BLaER1 treated with 17β-estradiol and CSF1 and Interleukin-3, amounts not matched to agents 10 nM and 100 nM (cell line): ENCODE measurements at regions not wholly inside any gene's neighbourhood (a gene's known extent, or its start where the extent isn't known, plus 50 kb on each side); places are given as distances from the start of the nearest gene placed in this dataset.

Experiments used
- H3K27ac ChIP-seq, 11 experiments: shearing (Covaris generic); formaldehyde crosslinking; 2 replicates each; pipeline ENCODE4 v1.8.1; 2022
- H3K27me3 ChIP-seq, 11 experiments: shearing (Covaris generic); formaldehyde crosslinking; 2 replicates each; pipeline ENCODE4 v1.8.1; 2022
- H3K36me3 ChIP-seq, 11 experiments: shearing (Covaris generic); formaldehyde crosslinking; 2 replicates each; pipeline ENCODE4 v1.8.1; 2022
- H3K4me1 ChIP-seq, 10 experiments: shearing (Covaris generic); formaldehyde crosslinking; 2 replicates each; pipeline ENCODE4 v1.8.1; 2022
- H3K4me2 ChIP-seq, 11 experiments: shearing (Covaris generic); formaldehyde crosslinking; 2 replicates each; pipeline ENCODE4 v1.8.1; 2022
- H3K4me3 ChIP-seq, 10 experiments: shearing (Covaris generic); formaldehyde crosslinking; 2 replicates each; pipeline ENCODE4 v1.8.1; 2022
- H3K9ac ChIP-seq, 11 experiments: shearing (Covaris generic); formaldehyde crosslinking; 2 replicates each; pipeline ENCODE4 v1.8.1; 2022
- H3K9me3 ChIP-seq, 11 experiments: shearing (Covaris generic); formaldehyde crosslinking; replicated peaks in 1 of 11; 2 replicates each; pipeline ENCODE4 v1.8.1; 2022
- H4K20me1 ChIP-seq, 11 experiments: shearing (Covaris generic); formaldehyde crosslinking; 2 replicates each; pipeline ENCODE4 v1.8.1; 2022
- Cebpa-rat ChIP-seq, 11 experiments: shearing (Covaris generic); IDR thresholded peaks; 2 replicates each; pipeline ENCODE4 v1.8.1; 2022

DNA sequence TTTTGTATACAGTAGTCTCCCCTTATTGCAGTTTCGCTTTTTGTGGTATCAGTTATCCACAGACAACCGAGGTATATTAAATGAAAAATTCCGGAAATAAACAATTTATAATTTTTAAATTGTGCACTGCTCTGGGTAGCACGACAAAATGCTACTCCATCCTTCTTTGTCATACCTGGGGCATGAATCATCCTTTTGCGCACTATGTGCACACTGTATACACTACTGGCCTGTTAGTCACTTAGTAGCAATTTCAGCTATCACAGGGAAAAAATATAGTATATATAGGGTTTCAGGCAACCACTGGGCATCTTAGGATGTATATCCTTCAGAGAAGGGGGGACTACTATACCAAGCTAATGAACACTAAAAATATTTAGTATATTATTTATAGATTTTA is 198.8 kb upstream of the FAT4 start:
- no peaks in the 10 kb centered on the region for H3K27me3 ChIP-seq
- H4K20me1 ChIP-seq: no peaks in the 10 kb centered on the region
- H3K27ac ChIP-seq: no peak overlapping the region
- no peak overlapping the region for H3K4me2 ChIP-seq
- H3K4me1 ChIP-seq: no peaks in the 10 kb centered on the region
- H3K9ac ChIP-seq: no peak overlapping the region
- H3K4me3 ChIP-seq: no peak overlapping the region
- H3K36me3 ChIP-seq: no peaks in the 10 kb centered on the region
- no peak for TF ChIP-seq Cebpa-rat (IDR thresholded peaks at IDR 0.05)
- H3K9me3 ChIP-seq: no peaks in the 10 kb centered on the region

DNA sequence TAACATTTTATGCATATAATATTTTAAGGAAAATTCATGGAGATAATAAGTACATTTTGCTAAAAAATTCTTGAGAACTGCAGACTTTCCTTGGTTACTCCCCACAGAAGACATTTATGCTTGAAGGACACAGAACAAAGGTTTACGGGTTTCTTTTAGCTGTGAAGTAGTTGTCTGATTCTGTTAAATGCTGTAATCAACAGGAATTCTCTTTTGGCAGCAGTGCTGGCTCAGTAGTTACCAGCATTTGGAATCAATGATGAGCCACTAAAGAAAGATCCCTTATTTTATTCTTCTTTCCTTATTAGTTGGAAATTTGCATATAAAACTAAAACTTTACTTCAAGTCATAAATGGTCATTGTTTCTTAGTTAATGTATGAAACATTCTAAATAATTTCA is 199.3 kb upstream of the FAT4 start:
- H3K4me3 ChIP-seq: no peak overlapping the region
- H3K4me1 ChIP-seq: no peaks in the 10 kb centered on the region
- H3K4me2 ChIP-seq: no peak overlapping the region
- no peaks in the 10 kb centered on the region for H3K9me3 ChIP-seq
- no peak overlapping the region for H3K27ac ChIP-seq
- TF ChIP-seq Cebpa-rat (IDR thresholded peaks at IDR 0.05): no peak
- no peaks in the 10 kb centered on the region for H3K36me3 ChIP-seq
- H3K27me3 ChIP-seq: no peaks in the 10 kb centered on the region
- H4K20me1 ChIP-seq: no peaks in the 10 kb centered on the region
- no peak overlapping the region for H3K9ac ChIP-seq

- Histone ChIP-seq H3K9me3 (no peaks in the 10 kb centered on the region), H3K4me1 (no peaks in the 10 kb centered on the region), H3K27me3 (no peaks in the 10 kb centered on the region), H3K4me3 (no peak overlapping the region), H3K36me3 (no peaks in the 10 kb centered on the region), H3K27ac (no peak overlapping the region), H3K9ac (no peak overlapping the region), H4K20me1 (no peaks in the 10 kb centered on the region), H3K4me2 (no peak overlapping the region)
- TF ChIP-seq Cebpa-rat (IDR thresholded peaks at IDR 0.05): no peak
Measured at GRCh38 chr4:125112536-125112935, 202.2 kb upstream of the FAT4 start.

DNA sequence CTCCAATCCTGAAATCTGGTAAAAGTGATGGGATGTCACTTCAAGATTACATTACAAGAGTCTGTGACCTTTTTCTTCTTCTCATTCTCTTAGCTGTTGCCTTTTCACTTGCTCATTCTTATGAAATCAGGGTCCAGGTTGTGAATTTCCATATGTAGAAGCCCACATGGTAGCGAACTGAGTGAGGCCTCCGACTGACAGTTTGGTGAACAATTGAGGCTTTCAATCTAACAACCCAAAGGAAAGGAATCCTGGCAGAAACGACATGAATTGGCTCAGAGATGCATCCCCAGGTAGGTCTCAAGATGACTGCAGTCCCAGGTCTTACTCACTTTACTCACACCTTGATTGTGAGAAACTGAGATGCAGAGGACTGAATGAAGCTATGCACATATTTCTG is 203.4 kb upstream of the FAT4 start:
- Histone ChIP-seq H3K4me3 (no peak overlapping the region), H3K4me1 (no peaks in the 10 kb centered on the region), H3K4me2 (no peak overlapping the region), H3K9ac (no peak overlapping the region), H3K9me3 (no peaks in the 10 kb centered on the region), H4K20me1 (no peaks in the 10 kb centered on the region), H3K27me3 (no peaks in the 10 kb centered on the region), H3K27ac (no peak overlapping the region), H3K36me3 (no peaks in the 10 kb centered on the region)
- no peak for TF ChIP-seq Cebpa-rat (IDR thresholded peaks at IDR 0.05)

GRCh38 chr4:125105561-125105960 is 209.2 kb upstream of the FAT4 start:
- Histone ChIP-seq H3K4me3 (no peak overlapping the region), H3K4me1 (peaks cover 0 to 5% (median 0%) of the 10 kb centered on the region in 10 experiments; a peak in 3 of 20 replicates), H3K9me3 (no peaks in the 10 kb centered on the region), H4K20me1 (no peaks in the 10 kb centered on the region), H3K9ac (no peak overlapping the region), H3K4me2 (no peak overlapping the region), H3K27me3 (no peaks in the 10 kb centered on the region), H3K36me3 (no peaks in the 10 kb centered on the region), H3K27ac (no peak overlapping the region)
- TF ChIP-seq Cebpa-rat (IDR thresholded peaks at IDR 0.05): no peak

DNA sequence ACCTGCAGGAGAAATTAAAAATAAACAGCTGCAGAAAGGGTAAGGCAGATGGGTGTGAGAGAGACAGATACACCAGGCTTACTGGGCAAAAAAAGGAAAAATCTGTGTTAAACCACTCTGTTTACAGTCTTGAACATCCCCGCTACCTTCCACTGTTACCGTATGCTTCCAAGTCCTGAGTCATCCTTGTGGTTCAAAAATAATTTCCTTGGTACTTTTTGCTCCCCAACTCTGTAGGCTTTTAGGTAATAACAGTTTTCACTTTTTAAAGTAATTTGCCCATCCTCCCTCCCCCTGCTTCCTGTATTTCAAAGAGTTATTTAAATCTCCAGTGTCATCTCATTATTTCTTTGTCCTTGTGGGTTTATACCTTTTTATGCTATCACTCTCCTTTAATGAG is 210.1 kb upstream of the FAT4 start:
- no peaks in the 10 kb centered on the region for H3K9me3 ChIP-seq
- no peak for TF ChIP-seq Cebpa-rat (IDR thresholded peaks at IDR 0.05)
- H3K27ac ChIP-seq: no peak overlapping the region
- H3K4me2 ChIP-seq: no peak overlapping the region
- H3K27me3 ChIP-seq: no peaks in the 10 kb centered on the region
- H3K36me3 ChIP-seq: no peaks in the 10 kb centered on the region
- peaks cover 0 to 5% (median 0%) of the 10 kb centered on the region in 10 experiments; a peak in 3 of 20 replicates for H3K4me1 ChIP-seq
- no peak overlapping the region for H3K4me3 ChIP-seq
- no peak overlapping the region for H3K9ac ChIP-seq
- H4K20me1 ChIP-seq: no peaks in the 10 kb centered on the region

DNA sequence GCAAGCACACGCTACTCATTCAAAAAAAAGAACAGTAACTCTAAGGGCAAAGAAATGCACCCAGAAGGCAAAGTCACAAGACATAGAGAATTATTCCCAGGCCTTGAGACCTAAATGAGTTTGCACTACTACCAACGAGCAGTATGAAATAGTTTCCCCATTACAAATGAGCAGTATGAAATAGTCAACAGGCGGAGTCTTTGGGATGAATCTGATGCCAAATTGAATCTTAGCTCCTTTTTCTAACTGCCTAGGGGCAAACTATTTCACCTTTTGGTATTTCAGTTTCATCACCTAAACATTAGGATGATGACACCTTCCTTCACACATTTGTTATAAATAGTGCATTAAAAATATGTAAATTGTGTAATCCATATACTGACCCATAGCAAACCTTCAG is 213.0 kb upstream of the FAT4 start:
- TF ChIP-seq Cebpa-rat (IDR thresholded peaks at IDR 0.05): no peak
- Histone ChIP-seq H3K4me2 (no peak overlapping the region), H3K9ac (no peak overlapping the region)

GRCh38 chr4:125097729-125098128 is 217.0 kb upstream of the FAT4 start:
- H3K27me3 ChIP-seq: no peaks in the 10 kb centered on the region
- H3K4me3 ChIP-seq: no peak overlapping the region
- H3K9me3 ChIP-seq: no peaks in the 10 kb centered on the region
- no peaks in the 10 kb centered on the region for H3K36me3 ChIP-seq
- no peak overlapping the region for H3K9ac ChIP-seq
- H3K4me1 ChIP-seq: no peaks in the 10 kb centered on the region
- no peak overlapping the region for H3K27ac ChIP-seq
- TF ChIP-seq Cebpa-rat (IDR thresholded peaks at IDR 0.05): no peak
- no peak overlapping the region for H3K4me2 ChIP-seq
- H4K20me1 ChIP-seq: no peaks in the 10 kb centered on the region

More for the DNA sequence above, 213.0 kb upstream of the FAT4 start:
- H3K4me1 ChIP-seq: peaks cover 0 to 5% (median 0%) of the 10 kb centered on the region in 10 experiments; a peak in 3 of 20 replicates
- H3K4me3 ChIP-seq: no peak overlapping the region
- no peaks in the 10 kb centered on the region for H3K36me3 ChIP-seq
- H3K9me3 ChIP-seq: no peaks in the 10 kb centered on the region
- H3K27me3 ChIP-seq: no peaks in the 10 kb centered on the region
- no peak overlapping the region for H3K27ac ChIP-seq
- no peaks in the 10 kb centered on the region for H4K20me1 ChIP-seq

DNA sequence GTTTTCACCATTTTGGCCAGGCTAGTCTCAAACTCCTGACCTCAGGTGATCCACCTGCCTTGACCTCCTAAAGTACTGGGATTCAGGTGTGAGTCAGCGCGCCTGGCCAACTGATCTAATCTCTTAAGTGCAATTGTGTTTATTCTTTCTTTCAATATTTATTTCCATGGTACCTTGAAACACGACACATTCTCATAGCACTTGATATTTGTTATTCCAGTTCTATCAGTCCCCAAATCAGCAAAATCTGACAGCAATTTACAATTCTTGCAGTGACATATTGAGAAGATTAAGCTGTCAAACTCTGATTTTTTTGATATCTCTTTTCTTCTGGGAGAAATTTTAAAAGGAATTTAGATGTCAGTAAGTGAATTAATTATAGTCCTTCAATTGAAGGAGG is 218.1 kb upstream of the FAT4 start:
- H3K27ac ChIP-seq: no peak overlapping the region
- no peak overlapping the region for H3K4me3 ChIP-seq
- no peaks in the 10 kb centered on the region for H3K36me3 ChIP-seq
- no peak for TF ChIP-seq Cebpa-rat (IDR thresholded peaks at IDR 0.05)
- no peaks in the 10 kb centered on the region for H4K20me1 ChIP-seq
- no peaks in the 10 kb centered on the region for H3K27me3 ChIP-seq
- H3K4me2 ChIP-seq: no peak overlapping the region
- H3K9ac ChIP-seq: no peak overlapping the region
- H3K4me1 ChIP-seq: no peaks in the 10 kb centered on the region
- H3K9me3 ChIP-seq: no peaks in the 10 kb centered on the region

GRCh38 chr4:125091541-125091940 is 223.2 kb upstream of the FAT4 start:
- H3K27me3 ChIP-seq: no peaks in the 10 kb centered on the region
- H3K9ac ChIP-seq: no peak overlapping the region
- no peaks in the 10 kb centered on the region for H3K36me3 ChIP-seq
- H3K9me3 ChIP-seq: no peaks in the 10 kb centered on the region
- no peak overlapping the region for H3K27ac ChIP-seq
- H3K4me3 ChIP-seq: no peak overlapping the region
- no peaks in the 10 kb centered on the region for H3K4me1 ChIP-seq
- no peak for TF ChIP-seq Cebpa-rat (IDR thresholded peaks at IDR 0.05)
- H3K4me2 ChIP-seq: no peak overlapping the region
- H4K20me1 ChIP-seq: no peaks in the 10 kb centered on the region

GRCh38 chr4:125091101-125091500 is 223.7 kb upstream of the FAT4 start:
- Histone ChIP-seq H3K9me3 (no peaks in the 10 kb centered on the region), H3K4me3 (no peak overlapping the region), H3K4me1 (no peaks in the 10 kb centered on the region), H3K27me3 (no peaks in the 10 kb centered on the region), H3K36me3 (no peaks in the 10 kb centered on the region), H3K27ac (no peak overlapping the region), H3K4me2 (no peak overlapping the region), H4K20me1 (no peaks in the 10 kb centered on the region), H3K9ac (no peak overlapping the region)
- TF ChIP-seq Cebpa-rat (IDR thresholded peaks at IDR 0.05): no peak
